ENCODE measurements at regions not wholly inside any gene's neighbourhood (a gene's known extent, or its start where the extent isn't known, plus 50 kb on each side); places are given as distances from the start of the nearest gene placed in this dataset.
"Not testable (repeated sequence)": the region's sequence is repeated elsewhere in the genome, so short reads cannot be mapped to it uniquely, and the experiment has no call there.

- H3K9me3 ChIP-seq; H3K4me3 ChIP-seq; H3K27me3 ChIP-seq; H3K4me1 ChIP-seq; H3K27ac ChIP-seq (replicated peaks in 1 of 4); DNase-seq (ENCODE audit: extremely low spot score); intact Hi-C loops (cut with DNase I); H3K36me3 ChIP-seq: not testable (repeated sequence)
- WGBS = 89% methylated on average over 4 of the region's 9 CpGs
These were observed 75.1 kb downstream of the LYZL1 start for GRCh38 chr10:29363930-29364329.

GRCh38 chr10:29366206-29366605 lies 77.3 kb downstream of the LYZL1 start:
- 80% methylated on average over 8 of the region's 27 CpGs for WGBS

GRCh38 chr10:29369419-29369818 lies 80.5 kb downstream of the LYZL1 start:
- no peak overlapping the region for H3K4me3 ChIP-seq
- no peak for DNase-seq (ENCODE audit: extremely low spot score)
- H3K36me3 ChIP-seq = no peaks in the 10 kb centered on the region
- intact Hi-C loops (cut with DNase I) = no loop called here
- H3K27ac ChIP-seq (replicated peaks in 1 of 4) = no peak overlapping the region
- WGBS = 77% methylated on average over 5 of the region's 5 CpGs
- H3K4me1 ChIP-seq = peaks cover 0 to 7% (median 7%) of the 10 kb centered on the region in 4 donors
- TF ChIP-seq POLR2A (IDR thresholded peaks at IDR 0.05; ENCODE audit: low read depth) (no peak), POLR2AphosphoS5 (IDR thresholded peaks at IDR 0.05) (no peak), CTCF (IDR thresholded peaks at IDR 0.05) (no peak), EP300 (IDR thresholded peaks at IDR 0.05) (no peak)
- H3K9me3 ChIP-seq = no peaks in the 10 kb centered on the region
- peaks cover 0 to 28% (median 0%) of the 10 kb centered on the region in 4 donors for H3K27me3 ChIP-seq

More at GRCh38 chr10:29366206-29366605, 77.3 kb downstream of the LYZL1 start:
- H3K27me3 ChIP-seq = peaks cover 0 to 25% (median 0%) of the 10 kb centered on the region in 4 donors
- DNase-seq (ENCODE audit: extremely low spot score); H3K9me3 ChIP-seq; H3K4me3 ChIP-seq; intact Hi-C loops (cut with DNase I); H3K4me1 ChIP-seq; H3K27ac ChIP-seq (replicated peaks in 1 of 4); H3K36me3 ChIP-seq: not testable (repeated sequence)

- TF ChIP-seq POLR2AphosphoS5 (IDR thresholded peaks at IDR 0.05) (no peak), EP300 (IDR thresholded peaks at IDR 0.05) (no peak), CTCF (IDR thresholded peaks at IDR 0.05) (no peak), POLR2A (IDR thresholded peaks at IDR 0.05; ENCODE audit: low read depth) (no peak)
- no peak overlapping the region for H3K27ac ChIP-seq (replicated peaks in 1 of 4)
- peaks cover 0 to 7% (median 7%) of the 10 kb centered on the region in 4 donors for H3K4me1 ChIP-seq
- H3K9me3 ChIP-seq = no peaks in the 10 kb centered on the region
- H3K36me3 ChIP-seq = no peaks in the 10 kb centered on the region
- H3K27me3 ChIP-seq = peaks cover 0 to 28% (median 0%) of the 10 kb centered on the region in 4 donors
- no peak overlapping the region for H3K4me3 ChIP-seq
- DNase-seq (ENCODE audit: extremely low spot score) = no peak
- intact Hi-C loops (cut with DNase I) = no loop called here
- WGBS = 57% methylated on average over 17 of the region's 17 CpGs
These were observed 81.5 kb downstream of the LYZL1 start for GRCh38 chr10:29370097-29371092.

- no peak overlapping the region for H3K4me3 ChIP-seq
- no peak overlapping the region for H3K27ac ChIP-seq (replicated peaks in 1 of 4)
- no peaks in the 10 kb centered on the region for H3K9me3 ChIP-seq
- peaks cover 0 to 7% (median 7%) of the 10 kb centered on the region in 4 donors for H3K4me1 ChIP-seq
- DNase-seq (ENCODE audit: extremely low spot score) = no peak
- intact Hi-C loops (cut with DNase I) = no loop called here
- WGBS = 82% methylated on average over 5 of the region's 5 CpGs
- no peaks in the 10 kb centered on the region for H3K36me3 ChIP-seq
- peaks cover 0 to 28% (median 0%) of the 10 kb centered on the region in 4 donors for H3K27me3 ChIP-seq
- no peak for TF ChIP-seq CTCF (IDR thresholded peaks at IDR 0.05)
- TF ChIP-seq POLR2AphosphoS5 (IDR thresholded peaks at IDR 0.05) = no peak
- TF ChIP-seq POLR2A (IDR thresholded peaks at IDR 0.05; ENCODE audit: low read depth) = no peak
- TF ChIP-seq EP300 (IDR thresholded peaks at IDR 0.05) = no peak
These were observed 84.0 kb downstream of the LYZL1 start for GRCh38 chr10:29372920-29373319.
